ENCODE measurements at regions not wholly inside any gene's neighbourhood (a gene's known extent, or its start where the extent isn't known, plus 50 kb on each side); places are given as distances from the start of the nearest gene placed in this dataset.

- TF ChIP-seq EZH2 (IDR thresholded peaks at IDR 0.05; ENCODE audit: insufficient read depth, low read length): no peak
- TF ChIP-seq CTCF (IDR thresholded peaks at IDR 0.05; ENCODE audit: insufficient read depth, low read depth, low read length): no peak
Measured at GRCh38 chr9:12891588-12891987, 116.8 kb downstream of the LURAP1L start.
